ENCODE measurements at regions not wholly inside any gene's neighbourhood (a gene's known extent, or its start where the extent isn't known, plus 50 kb on each side); places are given as distances from the start of the nearest gene placed in this dataset.

DNA sequence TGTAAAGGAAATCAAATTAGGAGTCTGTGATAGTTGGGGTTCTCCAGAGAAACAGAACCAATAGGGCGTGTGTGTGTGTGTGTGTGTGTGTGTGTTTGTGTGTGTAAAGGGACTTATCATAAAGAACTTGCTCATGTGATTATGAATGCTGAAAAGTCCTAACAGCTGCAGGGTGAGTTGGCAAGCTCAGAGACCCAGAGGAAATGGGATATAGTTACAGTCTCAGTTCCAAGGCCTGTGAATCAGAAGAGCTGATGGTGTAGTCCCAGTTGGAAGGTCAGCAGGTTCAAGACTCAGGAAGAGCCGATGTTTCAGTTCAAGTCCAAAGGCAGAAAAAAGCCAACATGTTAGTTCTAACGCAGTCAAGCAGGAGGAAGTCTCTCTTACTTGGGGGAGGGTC lies 214.2 kb downstream of the ELAVL2 start:
- ATAC-seq (no peak), DNase-seq (no peak)
- WGBS (ENCODE audit: insufficient coverage) = 76% methylated on average over 3 of the region's 3 CpGs
- intact Hi-C loops (cut with micrococcal nuclease) = no loop called here
- no peaks in the 10 kb centered on the region for H3K27me3 ChIP-seq (ENCODE audit: control insufficient read depth, insufficient read depth, low read length)
- no peak overlapping the region for H3K27ac ChIP-seq (ENCODE audit: low read length)
- Mint-ChIP-seq H3K4me1 (no peaks in the 10 kb centered on the region), H3K36me3 (no peaks in the 10 kb centered on the region), H3K4me3 (no peak overlapping the region), H3K9me3 (peaks cover 14 to 15% of the 10 kb centered on the region in 2 donors), H3K27me3 (ENCODE audit: low read depth in 2 of 2) (no peaks in the 10 kb centered on the region), H3K27ac (no peak overlapping the region)
- peaks cover under 1% of the 10 kb centered on the region for H3K9me3 ChIP-seq (ENCODE audit: control insufficient read depth, insufficient read depth, low read length)
- TF ChIP-seq, protein P1, sequence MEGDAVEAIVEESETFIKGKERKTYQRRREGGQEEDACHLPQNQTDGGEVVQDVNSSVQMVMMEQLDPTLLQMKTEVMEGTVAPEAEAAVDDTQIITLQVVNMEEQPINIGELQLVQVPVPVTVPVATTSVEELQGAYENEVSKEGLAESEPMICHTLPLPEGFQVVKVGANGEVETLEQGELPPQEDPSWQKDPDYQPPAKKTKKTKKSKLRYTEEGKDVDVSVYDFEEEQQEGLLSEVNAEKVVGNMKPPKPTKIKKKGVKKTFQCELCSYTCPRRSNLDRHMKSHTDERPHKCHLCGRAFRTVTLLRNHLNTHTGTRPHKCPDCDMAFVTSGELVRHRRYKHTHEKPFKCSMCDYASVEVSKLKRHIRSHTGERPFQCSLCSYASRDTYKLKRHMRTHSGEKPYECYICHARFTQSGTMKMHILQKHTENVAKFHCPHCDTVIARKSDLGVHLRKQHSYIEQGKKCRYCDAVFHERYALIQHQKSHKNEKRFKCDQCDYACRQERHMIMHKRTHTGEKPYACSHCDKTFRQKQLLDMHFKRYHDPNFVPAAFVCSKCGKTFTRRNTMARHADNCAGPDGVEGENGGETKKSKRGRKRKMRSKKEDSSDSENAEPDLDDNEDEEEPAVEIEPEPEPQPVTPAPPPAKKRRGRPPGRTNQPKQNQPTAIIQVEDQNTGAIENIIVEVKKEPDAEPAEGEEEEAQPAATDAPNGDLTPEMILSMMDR (IDR thresholded peaks at IDR 0.05) = no peak
- no peaks in the 10 kb centered on the region for H3K36me3 ChIP-seq (ENCODE audit: control insufficient read depth, insufficient read depth, low read length)
- no peaks in the 10 kb centered on the region for H3K4me1 ChIP-seq (ENCODE audit: control insufficient read depth, insufficient read depth, low read length)
- H3K4me3 ChIP-seq (ENCODE audit: low read length) = no peak overlapping the region

DNA sequence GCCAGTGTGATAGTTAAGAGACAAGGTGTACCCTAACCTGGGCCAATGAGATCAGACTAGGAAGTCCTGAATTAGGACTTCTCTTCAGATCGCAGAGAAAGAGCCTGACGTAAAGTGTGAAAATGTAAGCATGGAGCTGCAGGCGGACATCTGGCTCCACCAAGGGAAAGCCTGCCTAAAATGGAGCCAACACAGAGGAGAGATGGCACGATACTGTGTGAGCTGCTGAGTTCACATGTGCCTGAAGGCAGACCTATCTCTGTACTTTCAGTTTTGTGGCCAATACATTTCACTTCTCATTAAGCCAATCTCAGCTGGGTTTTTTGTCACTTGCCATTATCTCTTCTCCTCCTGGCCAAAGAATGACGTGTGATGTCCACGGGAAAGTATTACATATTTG lies 210.5 kb downstream of the ELAVL2 start:
- 89% methylated on average over 4 of the region's 6 CpGs for WGBS (ENCODE audit: insufficient coverage)
- H3K9me3 Mint-ChIP-seq = peaks cover 18 to 20% of the 10 kb centered on the region in 2 donors

DNA sequence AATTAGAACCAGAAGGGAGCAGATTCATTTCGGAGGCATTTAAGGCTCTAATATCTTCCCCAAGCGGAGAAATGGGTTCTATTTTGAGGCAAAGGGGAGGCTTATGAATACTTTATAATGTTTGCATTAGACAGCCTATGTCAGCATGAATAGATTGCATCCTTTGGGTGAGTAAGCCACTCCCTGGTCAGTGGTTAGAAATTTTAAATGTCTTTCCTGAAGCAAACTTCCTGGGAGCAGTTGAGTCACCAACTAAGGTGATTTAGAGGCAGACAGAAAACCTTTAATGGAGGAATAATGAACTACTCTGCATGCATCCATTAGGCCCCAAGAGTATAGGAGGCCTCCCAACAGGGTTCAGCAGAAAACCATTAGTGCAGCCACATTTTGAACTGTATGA lies 204.9 kb downstream of the ELAVL2 start:
- WGBS (ENCODE audit: insufficient coverage) = 85% methylated on average over 2 of the region's 2 CpGs
- no peak overlapping the region for H3K27ac ChIP-seq (ENCODE audit: low read length)
- intact Hi-C loops (cut with micrococcal nuclease) = no loop called here
- H3K27me3 ChIP-seq (ENCODE audit: control insufficient read depth, insufficient read depth, low read length) = no peaks in the 10 kb centered on the region
- no peaks in the 10 kb centered on the region for H3K27me3 Mint-ChIP-seq (ENCODE audit: low read depth in 2 of 2)
- no peaks in the 10 kb centered on the region for H3K4me1 ChIP-seq (ENCODE audit: control insufficient read depth, insufficient read depth, low read length)
- no peaks in the 10 kb centered on the region for H3K4me1 Mint-ChIP-seq
- no peak for ATAC-seq
- peaks cover 3% of the 10 kb centered on the region for H3K9me3 ChIP-seq (ENCODE audit: control insufficient read depth, insufficient read depth, low read length)
- no peak for DNase-seq
- H3K36me3 ChIP-seq (ENCODE audit: control insufficient read depth, insufficient read depth, low read length) = no peaks in the 10 kb centered on the region
- no peak overlapping the region for H3K4me3 Mint-ChIP-seq
- TF ChIP-seq, protein P1 (IDR thresholded peaks at IDR 0.05) = no peak
- peaks cover 15 to 18% of the 10 kb centered on the region in 2 donors for H3K9me3 Mint-ChIP-seq
- no peaks in the 10 kb centered on the region for H3K36me3 Mint-ChIP-seq
- H3K27ac Mint-ChIP-seq = no peak overlapping the region
- H3K4me3 ChIP-seq (ENCODE audit: low read length) = no peak overlapping the region

More for the DNA sequence above, 210.5 kb downstream of the ELAVL2 start:
- no peaks in the 10 kb centered on the region for H3K27me3 ChIP-seq (ENCODE audit: control insufficient read depth, insufficient read depth, low read length)
- intact Hi-C loops (cut with micrococcal nuclease) = no loop called here
- TF ChIP-seq, protein P1 (IDR thresholded peaks at IDR 0.05) = no peak
- H3K4me1 ChIP-seq (ENCODE audit: control insufficient read depth, insufficient read depth, low read length) = no peaks in the 10 kb centered on the region
- H3K27me3 Mint-ChIP-seq (ENCODE audit: low read depth in 2 of 2) = no peaks in the 10 kb centered on the region
- no peak overlapping the region for H3K27ac ChIP-seq (ENCODE audit: low read length)
- no peak overlapping the region for H3K27ac Mint-ChIP-seq
- ATAC-seq = no peak
- H3K9me3 ChIP-seq (ENCODE audit: control insufficient read depth, insufficient read depth, low read length) = peaks cover 3% of the 10 kb centered on the region
- no peak overlapping the region for H3K4me3 ChIP-seq (ENCODE audit: low read length)
- no peaks in the 10 kb centered on the region for H3K36me3 ChIP-seq (ENCODE audit: control insufficient read depth, insufficient read depth, low read length)
- no peak overlapping the region for H3K4me3 Mint-ChIP-seq
- H3K4me1 Mint-ChIP-seq = no peaks in the 10 kb centered on the region
- no peaks in the 10 kb centered on the region for H3K36me3 Mint-ChIP-seq
- DNase-seq = no peak

DNA sequence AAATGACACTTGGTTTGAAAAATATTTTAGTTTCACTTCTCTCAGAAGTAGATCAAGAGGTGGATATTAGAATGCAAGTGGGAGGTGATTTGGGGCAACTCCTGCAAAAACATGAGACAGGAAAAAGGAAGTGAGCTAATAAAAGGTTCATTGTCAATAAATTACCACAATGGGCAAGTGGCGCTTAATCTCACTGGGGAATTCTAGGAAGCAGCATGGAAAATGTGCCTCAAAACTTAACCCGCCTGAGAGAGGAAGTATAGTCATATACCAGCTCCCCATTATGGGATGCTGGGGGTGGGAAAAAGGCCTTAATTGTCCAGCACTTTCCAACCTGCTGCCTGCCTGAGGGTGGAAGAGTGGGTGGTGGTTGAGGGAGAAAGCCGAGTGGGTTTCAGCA lies 204.1 kb downstream of the ELAVL2 start:
- no peak for DNase-seq
- Mint-ChIP-seq H3K9me3 (peaks cover 15 to 18% of the 10 kb centered on the region in 2 donors), H3K4me3 (no peak overlapping the region), H3K4me1 (no peaks in the 10 kb centered on the region), H3K27ac (no peak overlapping the region), H3K27me3 (ENCODE audit: low read depth in 2 of 2) (no peaks in the 10 kb centered on the region), H3K36me3 (no peaks in the 10 kb centered on the region)
- intact Hi-C loops (cut with micrococcal nuclease) = no loop called here
- Histone ChIP-seq H3K4me1 (ENCODE audit: control insufficient read depth, insufficient read depth, low read length) (no peaks in the 10 kb centered on the region), H3K27me3 (ENCODE audit: control insufficient read depth, insufficient read depth, low read length) (no peaks in the 10 kb centered on the region), H3K36me3 (ENCODE audit: control insufficient read depth, insufficient read depth, low read length) (no peaks in the 10 kb centered on the region), H3K9me3 (ENCODE audit: control insufficient read depth, insufficient read depth, low read length) (peaks cover 2% of the 10 kb centered on the region), H3K4me3 (ENCODE audit: low read length) (no peak overlapping the region), H3K27ac (ENCODE audit: low read length) (no peak overlapping the region)
- TF ChIP-seq, protein P1 (IDR thresholded peaks at IDR 0.05) = no peak
- 88% methylated on average over 3 of the region's 3 CpGs for WGBS (ENCODE audit: insufficient coverage)
- no peak for ATAC-seq
